K562 (cell line): ENCODE measurements at regions not wholly inside any gene's neighbourhood (a gene's known extent, or its start where the extent isn't known, plus 50 kb on each side); places are given as distances from the start of the nearest gene placed in this dataset.

Experiments
- AFF4 ChIP-seq: sonication (generic); formaldehyde crosslinking; IDR thresholded peaks from 2 replicates; pipeline ENCODE4 v1.8.0; 2023; ENCODE audit warnings: mild to moderate bottlenecking, missing genetic modification reagents
- ARID1B ChIP-seq: fragments of 450-650 bp; IDR thresholded peaks from 2 replicates; pipeline ENCODE4 v1.6.1; 2016; ENCODE audit warnings: antibody characterized with exemption, mild to moderate bottlenecking, inconsistent platforms
- BACH1 ChIP-seq: fragments of 200-800 bp; sonication (Bioruptor generic); IDR thresholded peaks from 2 replicates; pipeline ENCODE4 v1.6.1; 2016; ENCODE audit warnings: missing genetic modification characterization, missing compliant biosample characterization
- CBX3 ChIP-seq, 2 experiments: IDR thresholded peaks; 1 replicate in 1 of 2; 2 replicates in 1 of 2; pipeline ENCODE4 v1.6.1; 2012; ENCODE audit warnings: inconsistent platforms in 2 of 2, low read length in 2 of 2, borderline replicate concordance in 1 of 2, control low read depth in 1 of 2
- ETV1 ChIP-seq: fragments of 450-650 bp; conservative IDR thresholded peaks from 2 replicates; pipeline ENCODE4 v1.6.1; 2016; ENCODE audit warnings: missing genetic modification characterization, control low read depth, low read depth, missing compliant biosample characterization
- FOS ChIP-seq: IDR thresholded peaks from 3 replicates; pipeline ENCODE4 v1.6.1; 2011; ENCODE audit not compliant: insufficient read length; ENCODE audit errors: extremely low read depth
- HDAC3 ChIP-seq: fragments of 450-650 bp; IDR thresholded peaks from 2 replicates; pipeline ENCODE4 v1.6.1; 2018; ENCODE audit warnings: borderline replicate concordance, mild to moderate bottlenecking, moderate library complexity; ENCODE audit not compliant: partially characterized antibody
- HES1 ChIP-seq: fragments of 450-650 bp; IDR thresholded peaks from 2 replicates; pipeline ENCODE4 v1.6.1; 2016; ENCODE audit warnings: low read depth, mild to moderate bottlenecking, moderate library complexity
- HIVEP1 ChIP-seq: fragments of 250-450 bp; sonication (Bioruptor Pico); IDR thresholded peaks from 2 replicates; pipeline ENCODE4 v1.4.0; 2020; ENCODE audit warnings: mild to moderate bottlenecking
- HNRNPK ChIP-seq: fragments of 200-400 bp; formaldehyde crosslinking; IDR thresholded peaks from one replicate; pipeline ENCODE4 v1.6.1; 2018; ENCODE audit warnings: mild to moderate bottlenecking, low read depth, low read length; ENCODE audit not compliant: poor library complexity, severe bottlenecking
- KAT2B ChIP-seq: IDR thresholded peaks from one replicate; pipeline ENCODE4 v1.6.1; 2012; ENCODE audit warnings: low read depth, mild to moderate bottlenecking, control low read depth, inconsistent platforms, low read length, moderate library complexity
- L3MBTL2 ChIP-seq: fragments of 450-650 bp; IDR thresholded peaks from 2 replicates; pipeline ENCODE4 v1.6.1; 2016; ENCODE audit warnings: mild to moderate bottlenecking, moderate library complexity
- NFE2L1 ChIP-seq: fragments of 450-650 bp; IDR thresholded peaks from 2 replicates; pipeline ENCODE4 v1.6.1; 2016; ENCODE audit warnings: missing genetic modification characterization, low read depth, mild to moderate bottlenecking, missing compliant biosample characterization, moderate library complexity, borderline replicate concordance
- NONO ChIP-seq, 2 experiments: fragments of 200-400 bp in 1 of 2; fragments of 450-650 bp in 1 of 2; formaldehyde crosslinking in 1 of 2; IDR thresholded peaks; 2 replicates each; pipeline ENCODE4 v1.6.1; 2017; ENCODE audit warnings: low read depth in 2 of 2, mild to moderate bottlenecking in 2 of 2, moderate library complexity in 2 of 2, low read length in 1 of 2
- RUNX1 ChIP-seq: sonication (generic); IDR thresholded peaks from 2 replicates; pipeline ENCODE4 v1.6.1; 2016; ENCODE audit warnings: antibody characterized with exemption, low read depth
- SAFB ChIP-seq: fragments of 200-400 bp; formaldehyde crosslinking; IDR thresholded peaks from 2 replicates; pipeline ENCODE4 v1.6.1; 2017; ENCODE audit warnings: low read depth, low read length, borderline replicate concordance
- SRF ChIP-seq, 2 experiments: fragments of 250-450, 450-650 bp in 1 of 2; sonication (Bioruptor Pico) in 1 of 2; sonication (generic) in 1 of 2; formaldehyde crosslinking; IDR thresholded peaks; 2 replicates each; pipeline versions ENCODE4 v1.5.0 to v1.5.1; 2020 to 2022; ENCODE audit warnings: mild to moderate bottlenecking in 1 of 2, missing genetic modification reagents in 1 of 2
- TFE3 ChIP-seq: fragments of 450-650 bp; formaldehyde crosslinking; IDR thresholded peaks from 2 replicates; pipeline ENCODE4 v1.4.0; 2020; ENCODE audit warnings: mild to moderate bottlenecking, mixed read lengths
- TRIM24 ChIP-seq, 2 experiments: fragments of 450-650 bp; IDR thresholded peaks; 2 replicates each; pipeline ENCODE4 v1.6.1; 2016
- ZBTB12 ChIP-seq: fragments of 250-450 bp; sonication (Bioruptor Pico); IDR thresholded peaks from 2 replicates; pipeline ENCODE4 v1.4.0; 2020
- ZBTB8A ChIP-seq: fragments of 450-650 bp; IDR thresholded peaks from 2 replicates; pipeline ENCODE4 v1.6.1; 2018; ENCODE audit warnings: mild to moderate bottlenecking, moderate library complexity; ENCODE audit not compliant: partially characterized antibody
- ZC3H8 ChIP-seq: fragments of 450-650 bp; IDR thresholded peaks from 2 replicates; pipeline ENCODE4 v1.6.1; 2017
- ZNF12 ChIP-seq: sonication (generic); formaldehyde crosslinking; IDR thresholded peaks from 2 replicates; pipeline ENCODE4 v1.4.0; 2020; ENCODE audit warnings: mild to moderate bottlenecking, missing genetic modification reagents

GRCh38 chr18:22093731-22094357 lies 75.5 kb upstream of the GATA6 start (continued):
- TF ChIP-seq SAFB (no peak), TRIM24 (IDR thresholded peaks at IDR 0.05) (peak; percentile 93 to 94), ETV1 (tag) (no peak), HES1 (peak; percentile 81), RUNX1 (peak; percentile 21; the same call in 1 of the 2 replicates), FOS (no peak), NFE2L1 (tag) (no peak), SRF (CRISPR knock-in tag; IDR thresholded peaks at IDR 0.05) (no peak), HIVEP1 (CRISPR knock-in tag) (no peak), NONO (IDR thresholded peaks at IDR 0.05; ENCODE audit: low read depth in 2 of 2, low read length in 1 of 2) (peak in 1 of 2 experiments; percentile 85; a peak in 1 of 4 replicates), ZBTB8A (no peak), ARID1B (peak; percentile 98), ZBTB12 (CRISPR knock-in tag) (no peak), CBX3 (IDR thresholded peaks at IDR 0.05; ENCODE audit: borderline replicate concordance in 1 of 2, low read length in 2 of 2) (no peak), HNRNPK (no peak), ZC3H8 (no peak), BACH1 (no peak), HDAC3 (peak; percentile 88), TFE3 (CRISPR knock-in tag) (no peak), KAT2B (no peak), L3MBTL2 (peak; percentile 69), ZNF12 (no peak), AFF4 (CRISPR knock-in tag) (no peak)
